Fibroblast of lung (primary cell): ENCODE measurements at regions not wholly inside any gene's neighbourhood (a gene's known extent, or its start where the extent isn't known, plus 50 kb on each side); places are given as distances from the start of the nearest gene placed in this dataset.

Experiments used
- DNase-seq, 2 donors: peaks; one replicate each; pipeline versions ENCODE4 v3.0.0 to v3.0.0-alpha.2; 2010; ENCODE audit warnings: low read depth in 2 of 2
- H2AFZ ChIP-seq: 2 replicates; pipeline ENCODE4 v1.5.1; 2012; ENCODE audit warnings: low read length, control low read depth, inconsistent platforms
- H3K27ac ChIP-seq: 2 replicates; pipeline ENCODE4 v1.5.1; 2011; ENCODE audit warnings: low read length, control low read depth; ENCODE audit not compliant: insufficient read depth
- H3K27me3 ChIP-seq: 2 replicates; pipeline ENCODE4 v1.5.1; 2011; ENCODE audit warnings: mild to moderate bottlenecking, low read length; ENCODE audit not compliant: control insufficient read depth, insufficient read depth
- H3K36me3 ChIP-seq: 2 replicates; pipeline ENCODE4 v1.5.1; 2011; ENCODE audit warnings: low read length; ENCODE audit not compliant: control insufficient read depth, insufficient read depth
- H3K4me1 ChIP-seq: 2 replicates; pipeline ENCODE4 v1.5.1; 2011; ENCODE audit warnings: low read length; ENCODE audit not compliant: control insufficient read depth, insufficient read depth; ENCODE audit errors: extremely low read depth
- H3K4me2 ChIP-seq: 2 replicates; pipeline ENCODE4 v1.5.1; 2011; ENCODE audit warnings: low read length, control low read depth; ENCODE audit not compliant: insufficient read depth; ENCODE audit errors: extremely low read depth
- H3K4me3 ChIP-seq, 4 experiments: fragments of 200-600 bp in 1 of 4; sonication (generic) in 1 of 4; replicated peaks in 1 of 4; 2 replicates each; pipeline ENCODE4 v1.5.1; 2011 to 2016; ENCODE audit warnings: low read length in 4 of 4, low read depth in 3 of 4, mild to moderate bottlenecking in 3 of 4, control low read depth in 2 of 4, inconsistent platforms in 1 of 4, mixed read lengths in 1 of 4; ENCODE audit not compliant: insufficient read depth in 1 of 4; ENCODE audit errors: control extremely low read depth in 1 of 4
- H3K79me2 ChIP-seq: 2 replicates; pipeline ENCODE4 v1.5.1; 2012; ENCODE audit warnings: mild to moderate bottlenecking, low read length, inconsistent platforms; ENCODE audit not compliant: control insufficient read depth, insufficient read depth
- H3K9ac ChIP-seq: 2 replicates; pipeline ENCODE4 v1.5.1; 2011; ENCODE audit warnings: mild to moderate bottlenecking, low read length, control low read depth; ENCODE audit not compliant: insufficient read depth
- H3K9me3 ChIP-seq: 2 replicates; pipeline ENCODE4 v1.5.1; 2012; ENCODE audit warnings: low read depth, low read length; ENCODE audit not compliant: control insufficient read depth, insufficient read depth
- H4K20me1 ChIP-seq: 2 replicates; pipeline ENCODE4 v1.5.1; 2011; ENCODE audit warnings: low read length; ENCODE audit not compliant: control insufficient read depth, insufficient read depth; ENCODE audit errors: extremely low read depth
- CTCF ChIP-seq, 2 donors: IDR thresholded peaks in 1 of 2; conservative IDR thresholded peaks in 1 of 2; 1 replicate in 1 of 2; 2 replicates in 1 of 2; pipeline ENCODE4 v1.5.1; 2011 to 2012; ENCODE audit warnings: low read length in 2 of 2, control low read depth in 1 of 2, inconsistent platforms in 1 of 2, low read depth in 1 of 2, mild to moderate bottlenecking in 1 of 2
- EZH2 ChIP-seq: IDR thresholded peaks from 2 replicates; pipeline ENCODE4 v1.5.1; 2012; ENCODE audit warnings: low read length, control low read depth, mild to moderate bottlenecking; ENCODE audit errors: missing control alignments

- H3K27ac ChIP-seq, result no peak overlapping the region
- no peaks in the 10 kb centered on the region for H3K36me3 ChIP-seq
- H3K9ac ChIP-seq, result no peak overlapping the region
- no peak overlapping the region for H3K4me3 ChIP-seq
- TF ChIP-seq EZH2 (no peak), CTCF (conservative IDR thresholded peaks at IDR 0.05 in 1 of 2, IDR thresholded peaks at IDR 0.05 in 1 of 2; ENCODE audit: low read depth in 1 of 2, low read length in 2 of 2) (no peak)
- H3K9me3 ChIP-seq, result no peaks in the 10 kb centered on the region
- H3K4me1 ChIP-seq, result no peaks in the 10 kb centered on the region
- no peak overlapping the region for H3K4me2 ChIP-seq
- H4K20me1 ChIP-seq, result no peaks in the 10 kb centered on the region
- H3K27me3 ChIP-seq, result no peaks in the 10 kb centered on the region
- peak in 1 of 2 donors; percentile 47 for DNase-seq
- H2AFZ ChIP-seq, result no peak overlapping the region
- no peaks in the 10 kb centered on the region for H3K79me2 ChIP-seq
Measured at GRCh38 chr14:28061006-28061405, 705.6 kb upstream of the FOXG1 start.

- Histone ChIP-seq H3K79me2 (no peaks in the 10 kb centered on the region), H2AFZ (no peak overlapping the region), H3K9ac (no peak overlapping the region), H3K9me3 (no peaks in the 10 kb centered on the region), H3K36me3 (no peaks in the 10 kb centered on the region), H4K20me1 (no peaks in the 10 kb centered on the region), H3K4me3 (no peak overlapping the region), H3K27me3 (no peaks in the 10 kb centered on the region), H3K27ac (no peak overlapping the region), H3K4me1 (no peaks in the 10 kb centered on the region), H3K4me2 (no peak overlapping the region)
- TF ChIP-seq CTCF (conservative IDR thresholded peaks at IDR 0.05 in 1 of 2, IDR thresholded peaks at IDR 0.05 in 1 of 2; ENCODE audit: low read depth in 1 of 2, low read length in 2 of 2), result no peak
- TF ChIP-seq EZH2, result no peak
- DNase-seq, result no peak
Measured at GRCh38 chr14:28077021-28077420, 689.6 kb upstream of the FOXG1 start.

- peak; percentile 1 to 54 for DNase-seq
- Histone ChIP-seq H3K27ac (no peak overlapping the region), H3K9ac (no peak overlapping the region), H2AFZ (no peak overlapping the region), H3K79me2 (no peaks in the 10 kb centered on the region), H3K27me3 (no peaks in the 10 kb centered on the region), H3K4me2 (no peak overlapping the region), H3K4me1 (no peaks in the 10 kb centered on the region), H4K20me1 (no peaks in the 10 kb centered on the region), H3K9me3 (no peaks in the 10 kb centered on the region), H3K4me3 (no peak overlapping the region), H3K36me3 (no peaks in the 10 kb centered on the region)
- TF ChIP-seq CTCF (conservative IDR thresholded peaks at IDR 0.05 in 1 of 2, IDR thresholded peaks at IDR 0.05 in 1 of 2; ENCODE audit: low read depth in 1 of 2, low read length in 2 of 2), result no peak
- TF ChIP-seq EZH2, result no peak
Measured at GRCh38 chr14:28083389-28083788, 683.2 kb upstream of the FOXG1 start.
